HCT116 (cell line): ENCODE measurements at regions not wholly inside any gene's neighbourhood (a gene's known extent, or its start where the extent isn't known, plus 50 kb on each side); places are given as distances from the start of the nearest gene placed in this dataset.

ENCODE experiments used
- ATAC-seq: fragments of 200-7000 bp; cut with Tn5 transposase; 2 replicates; pipeline ENCODE4 v1.9.1; 2020; ENCODE audit warnings: mild to moderate bottlenecking, moderate library complexity
- BruUV-seq: library from RNA; stranded (reverse); fragments of 400-500 nt; replicated peaks from 2 replicates; lab custom pipeline; 2021; lab: Mats Ljungman, UMichigan
- CTCF ChIA-PET: fragments of 300-600 bp; sonication (Branson Sonifier 250); formaldehyde crosslinking; loops from one replicate; lab custom pipeline; 2021; ENCODE audit warnings: antibody characterized with exemption; lab: Charles Lee
- POLR2A ChIA-PET: fragments of 300-600, 350-600 bp; sonication (Branson Sonifier 250); formaldehyde crosslinking; loops from one replicate; lab custom pipeline; 2021; ENCODE audit warnings: antibody characterized with exemption; lab: Charles Lee
- RAD21 ChIA-PET, 2 experiments: fragments of 300-600 bp; sonication (Branson Sonifier 250); formaldehyde crosslinking; loops; one replicate each; lab custom pipeline; 2023; ENCODE audit warnings: low total read pairs in 2 of 2; ENCODE audit not compliant: uncharacterized antibody in 2 of 2, unreplicated experiment in 2 of 2, low non-redundant PET in 1 of 2; lab: Charles Lee
- DNase-seq: peaks from one replicate; pipeline ENCODE4 v3.0.0-alpha.2; 2010; ENCODE audit warnings: low read depth, low spot score
- H2AFZ ChIP-seq: fragments of 200-600 bp; shearing (Covaris generic), sonication (generic); 2 replicates; pipeline ENCODE4 v1.6.1; 2017; ENCODE audit warnings: low read depth, mixed run types, mixed read lengths, antibody characterized with exemption, low read length; ENCODE audit not compliant: poor library complexity, severe bottlenecking
- H3K27ac ChIP-seq: 2 replicates; pipeline ENCODE4 v1.5.1; 2012; ENCODE audit warnings: low read depth, low read length
- H3K27me3 ChIP-seq: fragments of 200-600 bp; sonication (generic); 2 replicates; pipeline ENCODE4 v1.6.1; 2016; ENCODE audit warnings: mixed run types, low read length, mixed read lengths; ENCODE audit not compliant: insufficient read depth
- H3K36me3 ChIP-seq, 2 experiments: fragments of 200-500 bp in 1 of 2; fragments of 200-600 bp in 1 of 2; sonication (Bioruptor generic) in 1 of 2; sonication (generic) in 1 of 2; 2 replicates each; pipeline versions ENCODE4 v1.5.1 to v1.6.1; 2014 to 2016; ENCODE audit warnings: low read length in 2 of 2, inconsistent platforms in 1 of 2, mixed read lengths in 1 of 2, mixed run types in 1 of 2; ENCODE audit not compliant: insufficient read depth in 2 of 2, control insufficient read depth in 1 of 2
- H3K4me1 ChIP-seq, 2 experiments: fragments of 200-600 bp in 1 of 2; sonication (generic) in 1 of 2; 2 replicates each; pipeline versions ENCODE4 v1.5.1 to v1.6.1; 2012 to 2017; ENCODE audit warnings: low read length in 2 of 2, inconsistent platforms in 1 of 2, mild to moderate bottlenecking in 1 of 2, mixed read lengths in 1 of 2, mixed run types in 1 of 2, moderate library complexity in 1 of 2; ENCODE audit not compliant: insufficient read depth in 2 of 2, control insufficient read depth in 1 of 2
- H3K4me2 ChIP-seq: fragments of 200-600 bp; sonication (generic); 2 replicates; pipeline ENCODE4 v1.6.1; 2017; ENCODE audit warnings: mixed run types, low read length, mixed read lengths
- H3K4me3 ChIP-seq, 2 experiments: fragments of 200-600 bp in 1 of 2; sonication (generic) in 1 of 2; replicated peaks in 1 of 2; 2 replicates each; pipeline ENCODE4 v1.5.1; 2011 to 2016; ENCODE audit warnings: low read length in 2 of 2, control low read depth in 1 of 2, low read depth in 1 of 2, mild to moderate bottlenecking in 1 of 2, mixed read lengths in 1 of 2, mixed run types in 1 of 2
- H3K79me2 ChIP-seq: fragments of 200-600 bp; sonication (generic); 2 replicates; pipeline ENCODE4 v1.6.1; 2017; ENCODE audit warnings: mild to moderate bottlenecking, mixed run types, low read length, moderate library complexity, mixed read lengths; ENCODE audit not compliant: insufficient read depth
- H3K9ac ChIP-seq: fragments of 200-600 bp; sonication (generic); 2 replicates; pipeline ENCODE4 v1.6.1; 2016; ENCODE audit warnings: low read length, mixed read lengths
- H3K9me2 ChIP-seq: fragments of 200-600 bp; sonication (generic), shearing (Covaris generic); 2 replicates; pipeline ENCODE4 v1.6.1; 2017; ENCODE audit warnings: mixed run types, mild to moderate bottlenecking, moderate library complexity; ENCODE audit not compliant: insufficient read depth
- H3K9me3 ChIP-seq, 2 experiments: fragments of 200-500 bp in 1 of 2; fragments of 200-600 bp in 1 of 2; sonication (Bioruptor generic) in 1 of 2; sonication (generic) in 1 of 2; 2 replicates each; pipeline ENCODE4 v1.6.1; 2014 to 2017; ENCODE audit warnings: low read length in 2 of 2, mixed read lengths in 2 of 2, inconsistent platforms in 1 of 2, low read depth in 1 of 2, mild to moderate bottlenecking in 1 of 2, mixed run types in 1 of 2, moderate library complexity in 1 of 2; ENCODE audit not compliant: control insufficient read depth in 1 of 2, insufficient read depth in 1 of 2
- H4K20me1 ChIP-seq: fragments of 200-600 bp; sonication (generic), shearing (Covaris generic); 2 replicates; pipeline ENCODE4 v1.6.1; 2017; ENCODE audit warnings: mixed run types, mild to moderate bottlenecking, moderate library complexity; ENCODE audit not compliant: insufficient read depth
- CEBPB ChIP-seq: IDR thresholded peaks from 2 replicates; pipeline ENCODE4 v1.6.1; 2012; ENCODE audit warnings: low read depth
- EZH2 ChIP-seq: fragments of 200-600 bp; sonication (generic); IDR thresholded peaks from 2 replicates; pipeline ENCODE4 v1.6.1; 2017; ENCODE audit warnings: antibody characterized with exemption, mixed run types
- EZH2phosphoT487 ChIP-seq: fragments of 200-600 bp; IDR thresholded peaks from 2 replicates; pipeline ENCODE4 v1.6.1; 2018; ENCODE audit warnings: antibody characterized with exemption, borderline replicate concordance
- JUND ChIP-seq: IDR thresholded peaks from 2 replicates; pipeline ENCODE4 v1.6.1; 2012
- SP1 ChIP-seq: IDR thresholded peaks from 2 replicates; pipeline ENCODE4 v1.6.1; 2012; ENCODE audit warnings: low read depth
- TCF7L2 ChIP-seq: IDR thresholded peaks from 2 replicates; pipeline ENCODE4 v1.7.0; 2011; ENCODE audit warnings: borderline replicate concordance, inconsistent platforms; ENCODE audit not compliant: insufficient read depth, insufficient read length; ENCODE audit errors: extremely low read depth
- intact Hi-C: fragments of 100-400 bp; cut with micrococcal nuclease; formaldehyde crosslinking; loops from 2 replicates; pipeline ENCODE4 v1.10.0; 2022
- TF ChIP-seq, protein P1 (sequence below), 3 experiments: fragments of 200-600 bp in 1 of 3; sonication (generic) in 1 of 3; IDR thresholded peaks in 2 of 3; conservative IDR thresholded peaks in 1 of 3; 2 replicates each; pipeline ENCODE4 v1.5.1; 2012 to 2017; ENCODE audit warnings: low read depth in 2 of 3, low read length in 2 of 3, antibody characterized with exemption in 1 of 3, borderline replicate concordance in 1 of 3, control low read depth in 1 of 3, mild to moderate bottlenecking in 1 of 3, mixed read lengths in 1 of 3, mixed run types in 1 of 3, moderate library complexity in 1 of 3; ENCODE audit not compliant: insufficient read depth in 1 of 3
- TF ChIP-seq, protein P2 (sequence below): IDR thresholded peaks from 2 replicates; pipeline ENCODE4 v1.6.1; 2011; ENCODE audit warnings: mild to moderate bottlenecking, low read length, moderate library complexity; ENCODE audit not compliant: insufficient replicate concordance; ENCODE audit errors: extremely low read depth
- TF ChIP-seq, protein P3 (sequence below): IDR thresholded peaks from 2 replicates; pipeline ENCODE4 v1.6.1; 2012

- BruUV-seq, result no TSS peak
- ChIA-PET POLR2A (no interaction called here), RAD21 (no interaction called here), CTCF (no interaction called here)
- Histone ChIP-seq H3K4me2 (no peak overlapping the region), H3K4me1 (no peaks in the 10 kb centered on the region), H3K4me3 (no peak overlapping the region), H3K36me3 (no peaks in the 10 kb centered on the region), H3K9ac (no peak overlapping the region), H4K20me1 (no peaks in the 10 kb centered on the region), H3K27me3 (no peaks in the 10 kb centered on the region)
- TF ChIP-seq CEBPB (no peak), TCF7L2 (no peak), EZH2phosphoT487 (no peak), JUND (no peak), SP1 (no peak), EZH2 (no peak)
- TF ChIP-seq, protein P1, sequence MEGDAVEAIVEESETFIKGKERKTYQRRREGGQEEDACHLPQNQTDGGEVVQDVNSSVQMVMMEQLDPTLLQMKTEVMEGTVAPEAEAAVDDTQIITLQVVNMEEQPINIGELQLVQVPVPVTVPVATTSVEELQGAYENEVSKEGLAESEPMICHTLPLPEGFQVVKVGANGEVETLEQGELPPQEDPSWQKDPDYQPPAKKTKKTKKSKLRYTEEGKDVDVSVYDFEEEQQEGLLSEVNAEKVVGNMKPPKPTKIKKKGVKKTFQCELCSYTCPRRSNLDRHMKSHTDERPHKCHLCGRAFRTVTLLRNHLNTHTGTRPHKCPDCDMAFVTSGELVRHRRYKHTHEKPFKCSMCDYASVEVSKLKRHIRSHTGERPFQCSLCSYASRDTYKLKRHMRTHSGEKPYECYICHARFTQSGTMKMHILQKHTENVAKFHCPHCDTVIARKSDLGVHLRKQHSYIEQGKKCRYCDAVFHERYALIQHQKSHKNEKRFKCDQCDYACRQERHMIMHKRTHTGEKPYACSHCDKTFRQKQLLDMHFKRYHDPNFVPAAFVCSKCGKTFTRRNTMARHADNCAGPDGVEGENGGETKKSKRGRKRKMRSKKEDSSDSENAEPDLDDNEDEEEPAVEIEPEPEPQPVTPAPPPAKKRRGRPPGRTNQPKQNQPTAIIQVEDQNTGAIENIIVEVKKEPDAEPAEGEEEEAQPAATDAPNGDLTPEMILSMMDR (IDR thresholded peaks at IDR 0.05 in 2 of 3, conservative IDR thresholded peaks at IDR 0.05 in 1 of 3; ENCODE audit: borderline replicate concordance in 1 of 3, insufficient read depth in 1 of 3, low read depth in 2 of 3, low read length in 2 of 3), result no peak
- TF ChIP-seq, protein P2, sequence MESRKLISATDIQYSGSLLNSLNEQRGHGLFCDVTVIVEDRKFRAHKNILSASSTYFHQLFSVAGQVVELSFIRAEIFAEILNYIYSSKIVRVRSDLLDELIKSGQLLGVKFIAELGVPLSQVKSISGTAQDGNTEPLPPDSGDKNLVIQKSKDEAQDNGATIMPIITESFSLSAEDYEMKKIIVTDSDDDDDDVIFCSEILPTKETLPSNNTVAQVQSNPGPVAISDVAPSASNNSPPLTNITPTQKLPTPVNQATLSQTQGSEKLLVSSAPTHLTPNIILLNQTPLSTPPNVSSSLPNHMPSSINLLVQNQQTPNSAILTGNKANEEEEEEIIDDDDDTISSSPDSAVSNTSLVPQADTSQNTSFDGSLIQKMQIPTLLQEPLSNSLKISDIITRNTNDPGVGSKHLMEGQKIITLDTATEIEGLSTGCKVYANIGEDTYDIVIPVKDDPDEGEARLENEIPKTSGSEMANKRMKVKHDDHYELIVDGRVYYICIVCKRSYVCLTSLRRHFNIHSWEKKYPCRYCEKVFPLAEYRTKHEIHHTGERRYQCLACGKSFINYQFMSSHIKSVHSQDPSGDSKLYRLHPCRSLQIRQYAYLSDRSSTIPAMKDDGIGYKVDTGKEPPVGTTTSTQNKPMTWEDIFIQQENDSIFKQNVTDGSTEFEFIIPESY, result no peak
- TF ChIP-seq, protein P3, sequence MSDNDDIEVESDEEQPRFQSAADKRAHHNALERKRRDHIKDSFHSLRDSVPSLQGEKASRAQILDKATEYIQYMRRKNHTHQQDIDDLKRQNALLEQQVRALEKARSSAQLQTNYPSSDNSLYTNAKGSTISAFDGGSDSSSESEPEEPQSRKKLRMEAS, result no peak
- TF ChIP-seq, all 23 proteins: peak for 0
- no peaks in the 10 kb centered on the region for H3K9me2 ChIP-seq
- H3K79me2 ChIP-seq, result no peaks in the 10 kb centered on the region
- H3K27ac ChIP-seq, result no peak overlapping the region
- no peaks in the 10 kb centered on the region for H3K9me3 ChIP-seq
- intact Hi-C loops, result no loop called here
- no peak for ATAC-seq
- H2AFZ ChIP-seq, result no peak overlapping the region
- no peak for DNase-seq
Measured at GRCh38 chrY:7730071-7730470, 818.5 kb upstream of the AMELY start.
